HepG2 (cell line): ENCODE measurements at regions not wholly inside any gene's neighbourhood (a gene's known extent, or its start where the extent isn't known, plus 50 kb on each side); places are given as distances from the start of the nearest gene placed in this dataset.

Experiments used
- ATAC-seq: fragments of 200-7000 bp; cut with Tn5 transposase; 3 replicates; pipeline ENCODE4 v1.9.1; 2020; ENCODE audit warnings: mild to moderate bottlenecking, moderate library complexity
- BruUV-seq: library from RNA; stranded (reverse); fragments of 400-500 nt; replicated peaks from 2 replicates; lab custom pipeline; 2021; lab: Mats Ljungman, UMichigan
- CTCF ChIA-PET: fragments of 300-600 bp; formaldehyde crosslinking; extraction: SDS; loops from one replicate; lab custom pipeline; 2021; ENCODE audit warnings: low total read pairs, inconsistent platforms, low intra/inter-chr PET ratio; lab: Yijun Ruan, JAX
- POLR2A ChIA-PET: fragments of 350-600 bp; sonication (Branson Sonifier 250); formaldehyde crosslinking; loops from one replicate; lab custom pipeline; 2020; ENCODE audit warnings: antibody characterized with exemption, inconsistent platforms; lab: Yijun Ruan, JAX
- DNase-seq: peaks from one replicate; pipeline ENCODE4 v3.0.0-alpha.2; 2015; ENCODE audit warnings: low spot score
- FAIRE-seq: peaks from 3 replicates; lab custom pipeline; 2011; peaks lifted over from hg19 to GRCh38; lab: Jason Lieb, UNC
- H2AFZ ChIP-seq: one replicate; pipeline ENCODE4 v1.6.1; 2011; ENCODE audit warnings: low read length, inconsistent platforms
- H3K27ac ChIP-seq: fragments of 300-600 bp; 3 replicates; pipeline ENCODE4 v1.8.0; 2011; ENCODE audit warnings: mixed run types, mild to moderate bottlenecking, mixed read lengths, low read length, inconsistent platforms; ENCODE audit not compliant: insufficient read depth; ENCODE audit errors: extremely low read length
- H3K27me3 ChIP-seq, 2 experiments: fragments of 200-600 bp in 1 of 2; 2 replicates in 1 of 2; 3 replicates in 1 of 2; pipeline versions ENCODE4 v1.6.0 to v1.8.0; 2011; ENCODE audit warnings: low read length in 2 of 2, mild to moderate bottlenecking in 2 of 2, moderate library complexity in 2 of 2, inconsistent platforms in 1 of 2; ENCODE audit not compliant: insufficient read depth in 2 of 2, control insufficient read depth in 1 of 2
- H3K36me3 ChIP-seq, 2 experiments: fragments of 200-600 bp in 1 of 2; replicated peaks in 1 of 2; 2 replicates in 1 of 2; 3 replicates in 1 of 2; pipeline versions ENCODE4 v1.5.1 to v1.8.0; 2011; ENCODE audit warnings: low read length in 2 of 2, inconsistent platforms in 1 of 2; ENCODE audit not compliant: insufficient read depth in 2 of 2, control insufficient read depth in 1 of 2
- H3K4me1 ChIP-seq: 2 replicates; pipeline ENCODE4 v1.5.1; 2012; ENCODE audit warnings: low read length, inconsistent platforms; ENCODE audit not compliant: insufficient read depth
- H3K4me2 ChIP-seq: 2 replicates; pipeline ENCODE4 v1.6.0; 2011; ENCODE audit warnings: low read depth, low read length, inconsistent platforms
- H3K4me3 ChIP-seq, 3 experiments: fragments of 200-600 bp in 1 of 3; sonication (generic), shearing (Covaris generic) in 1 of 3; replicated peaks in 1 of 3; 2 replicates each; pipeline ENCODE4 v1.5.1; 2011 to 2016; ENCODE audit warnings: low read length in 3 of 3, inconsistent platforms in 2 of 3, low read depth in 2 of 3, mild to moderate bottlenecking in 2 of 3, control low read depth in 1 of 3, mixed read lengths in 1 of 3; ENCODE audit not compliant: insufficient read depth in 1 of 3
- H3K79me2 ChIP-seq: one replicate; pipeline ENCODE4 v1.6.1; 2011; ENCODE audit warnings: low read length, inconsistent platforms; ENCODE audit not compliant: insufficient read depth
- H3K9ac ChIP-seq: 2 replicates; pipeline ENCODE4 v1.6.0; 2011; ENCODE audit warnings: mild to moderate bottlenecking, low read depth, low read length, inconsistent platforms; ENCODE audit not compliant: insufficient read depth
- H3K9me3 ChIP-seq: 2 replicates; pipeline ENCODE4 v1.5.1; 2012; ENCODE audit warnings: mild to moderate bottlenecking, low read length
- H4K20me1 ChIP-seq: 2 replicates; pipeline ENCODE4 v1.6.0; 2011; ENCODE audit warnings: inconsistent platforms, mild to moderate bottlenecking, low read length, moderate library complexity; ENCODE audit not compliant: insufficient read depth
- ARNT2 ChIP-seq: sonication (generic); formaldehyde crosslinking; IDR thresholded peaks from 2 replicates; pipeline ENCODE4 v1.8.0; 2022; ENCODE audit warnings: mild to moderate bottlenecking, low read depth, missing genetic modification reagents, moderate library complexity
- ATF1 ChIP-seq: IDR thresholded peaks from 2 replicates; pipeline ENCODE4 v1.6.1; 2016; ENCODE audit warnings: mild to moderate bottlenecking, control low read depth
- CREB1 ChIP-seq, 2 experiments: fragments of 450-650 bp in 1 of 2; IDR thresholded peaks; 2 replicates each; pipeline ENCODE4 v1.6.1; 2016 to 2017; ENCODE audit warnings: control low read depth in 1 of 2, mild to moderate bottlenecking in 1 of 2, missing compliant biosample characterization in 1 of 2, missing genetic modification characterization in 1 of 2
- HNF4A ChIP-seq: sonication (generic); formaldehyde crosslinking; IDR thresholded peaks from 2 replicates; pipeline ENCODE4 v1.4.0; 2020; ENCODE audit warnings: missing genetic modification reagents
- MAZ ChIP-seq, 2 experiments: sonication (generic) in 1 of 2; formaldehyde crosslinking in 1 of 2; IDR thresholded peaks; 2 replicates each; pipeline versions ENCODE4 v1.5.0 to v1.6.1; 2012 to 2020; ENCODE audit warnings: low read depth in 2 of 2, mild to moderate bottlenecking in 2 of 2, borderline replicate concordance in 1 of 2, improper control_type of control experiment in 1 of 2, low read length in 1 of 2, missing genetic modification reagents in 1 of 2, moderate library complexity in 1 of 2
- NR2F1 ChIP-seq, 2 experiments: fragments of 450-650 bp in 1 of 2; formaldehyde crosslinking in 1 of 2; IDR thresholded peaks; 2 replicates each; pipeline versions ENCODE4 v1.5.0 to v1.6.1; 2016 to 2020; ENCODE audit warnings: mild to moderate bottlenecking in 1 of 2, missing compliant biosample characterization in 1 of 2, missing genetic modification reagents in 1 of 2, moderate library complexity in 1 of 2
- ZBTB3 ChIP-seq: sonication (generic); formaldehyde crosslinking; IDR thresholded peaks from 2 replicates; pipeline ENCODE4 v1.4.0; 2020; ENCODE audit warnings: low read depth, mild to moderate bottlenecking, moderate library complexity, missing genetic modification reagents, borderline replicate concordance
- ZNF24 ChIP-seq: fragments of 450-650 bp; IDR thresholded peaks from 2 replicates; pipeline ENCODE4 v1.6.1; 2017; ENCODE audit warnings: antibody characterized with exemption, mild to moderate bottlenecking
- ZNF296 ChIP-seq: sonication (generic); formaldehyde crosslinking; conservative IDR thresholded peaks from 2 replicates; pipeline ENCODE4 v1.5.0; 2020; ENCODE audit warnings: mild to moderate bottlenecking, missing genetic modification reagents
- ZNF446 ChIP-seq: sonication (generic); formaldehyde crosslinking; IDR thresholded peaks from 2 replicates; pipeline ENCODE4 v1.5.0; 2020; ENCODE audit warnings: mild to moderate bottlenecking, missing genetic modification reagents
- WGBS: methylation state at CpG from one replicate; pipeline ENCODE4 v1.1.6; 2017; ENCODE audit warnings: low lambda C conversion rate; 5-methylcytosine and 5-hydroxymethylcytosine counted together
- in situ Hi-C: cut with HindIII; loops from 2 replicates; pipeline ENCODE4 v1.10.0; 2017; ENCODE audit warnings: low pct_unique_long_range_greater_than_20kb; ENCODE audit not compliant: extremely low pct_ligation_motif_present
- intact Hi-C: fragments of 100-400 bp; cut with micrococcal nuclease; formaldehyde crosslinking; loops from one replicate; pipeline ENCODE4 v1.10.0; 2022; ENCODE audit not compliant: unreplicated experiment
- TF ChIP-seq, protein P1 (sequence below): sonication (generic); formaldehyde crosslinking; IDR thresholded peaks from 2 replicates; pipeline ENCODE4 v1.4.0; 2020; ENCODE audit warnings: mild to moderate bottlenecking, missing genetic modification reagents
- TF ChIP-seq, protein P2 (sequence below): sonication (generic); formaldehyde crosslinking; IDR thresholded peaks from 2 replicates; pipeline ENCODE4 v1.9.0; 2021; ENCODE audit warnings: missing genetic modification reagents, borderline replicate concordance

DNA sequence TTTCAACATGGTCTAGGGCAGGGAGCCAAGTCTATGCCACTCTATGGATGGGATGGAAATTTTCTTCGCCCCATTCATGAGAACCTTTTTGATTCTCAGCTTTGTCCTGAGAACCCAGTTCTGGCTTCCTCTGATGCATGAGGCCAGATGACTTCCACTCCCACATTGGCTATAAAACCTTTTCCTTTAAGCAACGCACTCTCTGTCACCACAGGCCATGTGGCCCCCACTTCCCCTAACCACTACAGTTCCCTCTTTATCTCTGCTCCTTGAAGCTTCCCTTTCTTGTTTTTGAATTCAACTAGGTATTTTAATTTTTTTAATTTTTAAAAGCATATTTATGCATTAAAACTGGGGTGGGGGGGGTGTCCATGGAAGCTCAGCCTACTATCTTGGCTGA lies 401.3 kb downstream of the ENC1 start:
- POLR2A ChIA-PET, result no interaction called here
- no TSS peak for BruUV-seq
- 26% methylated on average over 2 of the region's 2 CpGs for WGBS

DNA sequence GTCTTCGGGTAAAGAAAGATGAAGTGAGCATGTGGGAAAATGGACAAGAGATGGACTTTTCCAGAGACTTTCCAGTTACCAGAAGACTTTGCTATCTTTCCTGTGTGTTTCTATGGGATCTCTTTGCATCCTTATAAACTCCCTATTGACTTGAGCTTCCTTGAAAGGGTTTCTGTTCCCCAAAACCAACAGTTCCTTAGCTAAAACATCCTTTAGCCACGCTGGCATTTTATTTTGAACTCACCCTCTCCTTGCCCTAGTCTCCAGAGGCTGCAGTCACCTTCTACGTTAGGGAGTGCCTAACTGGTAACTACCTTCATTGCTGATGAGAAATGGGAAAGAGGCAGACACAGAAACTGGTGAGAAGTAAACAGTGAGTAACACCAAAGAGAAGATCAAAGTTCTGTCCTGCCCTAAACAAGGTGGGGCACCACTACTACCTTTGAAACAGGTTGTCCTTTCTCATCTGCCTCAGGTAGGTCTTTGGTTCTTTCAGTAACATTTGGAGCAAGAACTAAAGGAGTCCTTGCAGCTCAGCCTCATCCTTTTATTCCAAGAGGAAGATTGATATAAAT lies 402.9 kb downstream of the ENC1 start:
- Histone ChIP-seq H4K20me1 (no peaks in the 10 kb centered on the region), H3K9ac (no peak overlapping the region), H3K36me3 (no peaks in the 10 kb centered on the region), H3K4me2 (no peak overlapping the region), H3K4me3 (no peak overlapping the region), H3K79me2 (no peaks in the 10 kb centered on the region), H3K27me3 (no peaks in the 10 kb centered on the region; a peak in 2 of 5 replicates), H3K4me1 (no peaks in the 10 kb centered on the region), H2AFZ (no peak overlapping the region), H3K9me3 (no peaks in the 10 kb centered on the region), H3K27ac (no peak overlapping the region)
- DNase-seq (no peak), ATAC-seq (no peak), FAIRE-seq (no peak)
- CTCF ChIA-PET, result no interaction called here
- in situ Hi-C loops (no loop called here), intact Hi-C loops (no loop called here)
- 2% methylated on average over 3 of the region's 3 CpGs for WGBS
- TF ChIP-seq ZNF296, result no peak
- TF ChIP-seq ATF1, result no peak
- TF ChIP-seq ZNF446 (CRISPR knock-in tag), result no peak
- TF ChIP-seq ARNT2, result no peak
- TF ChIP-seq MAZ (IDR thresholded peaks at IDR 0.05; ENCODE audit: borderline replicate concordance, low read depth, low read length), result no peak
- no peak for TF ChIP-seq MAZ (CRISPR knock-in tag; IDR thresholded peaks at IDR 0.05; ENCODE audit: low read depth)
- TF ChIP-seq ZNF24, result no peak
- TF ChIP-seq, protein P1, sequence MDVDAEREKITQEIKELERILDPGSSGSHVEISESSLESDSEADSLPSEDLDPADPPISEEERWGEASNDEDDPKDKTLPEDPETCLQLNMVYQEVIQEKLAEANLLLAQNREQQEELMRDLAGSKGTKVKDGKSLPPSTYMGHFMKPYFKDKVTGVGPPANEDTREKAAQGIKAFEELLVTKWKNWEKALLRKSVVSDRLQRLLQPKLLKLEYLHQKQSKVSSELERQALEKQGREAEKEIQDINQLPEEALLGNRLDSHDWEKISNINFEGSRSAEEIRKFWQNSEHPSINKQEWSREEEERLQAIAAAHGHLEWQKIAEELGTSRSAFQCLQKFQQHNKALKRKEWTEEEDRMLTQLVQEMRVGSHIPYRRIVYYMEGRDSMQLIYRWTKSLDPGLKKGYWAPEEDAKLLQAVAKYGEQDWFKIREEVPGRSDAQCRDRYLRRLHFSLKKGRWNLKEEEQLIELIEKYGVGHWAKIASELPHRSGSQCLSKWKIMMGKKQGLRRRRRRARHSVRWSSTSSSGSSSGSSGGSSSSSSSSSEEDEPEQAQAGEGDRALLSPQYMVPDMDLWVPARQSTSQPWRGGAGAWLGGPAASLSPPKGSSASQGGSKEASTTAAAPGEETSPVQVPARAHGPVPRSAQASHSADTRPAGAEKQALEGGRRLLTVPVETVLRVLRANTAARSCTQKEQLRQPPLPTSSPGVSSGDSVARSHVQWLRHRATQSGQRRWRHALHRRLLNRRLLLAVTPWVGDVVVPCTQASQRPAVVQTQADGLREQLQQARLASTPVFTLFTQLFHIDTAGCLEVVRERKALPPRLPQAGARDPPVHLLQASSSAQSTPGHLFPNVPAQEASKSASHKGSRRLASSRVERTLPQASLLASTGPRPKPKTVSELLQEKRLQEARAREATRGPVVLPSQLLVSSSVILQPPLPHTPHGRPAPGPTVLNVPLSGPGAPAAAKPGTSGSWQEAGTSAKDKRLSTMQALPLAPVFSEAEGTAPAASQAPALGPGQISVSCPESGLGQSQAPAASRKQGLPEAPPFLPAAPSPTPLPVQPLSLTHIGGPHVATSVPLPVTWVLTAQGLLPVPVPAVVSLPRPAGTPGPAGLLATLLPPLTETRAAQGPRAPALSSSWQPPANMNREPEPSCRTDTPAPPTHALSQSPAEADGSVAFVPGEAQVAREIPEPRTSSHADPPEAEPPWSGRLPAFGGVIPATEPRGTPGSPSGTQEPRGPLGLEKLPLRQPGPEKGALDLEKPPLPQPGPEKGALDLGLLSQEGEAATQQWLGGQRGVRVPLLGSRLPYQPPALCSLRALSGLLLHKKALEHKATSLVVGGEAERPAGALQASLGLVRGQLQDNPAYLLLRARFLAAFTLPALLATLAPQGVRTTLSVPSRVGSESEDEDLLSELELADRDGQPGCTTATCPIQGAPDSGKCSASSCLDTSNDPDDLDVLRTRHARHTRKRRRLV, result no peak
- TF ChIP-seq HNF4A (CRISPR knock-in tag), result no peak
- POLR2A ChIA-PET, result no interaction called here
- no TSS peak for BruUV-seq

More for the DNA sequence above, 401.3 kb downstream of the ENC1 start:
- Histone ChIP-seq H3K27me3 (no peaks in the 10 kb centered on the region; a peak in 2 of 5 replicates), H4K20me1 (no peaks in the 10 kb centered on the region)
- in situ Hi-C loops, result no loop called here
- ATAC-seq (no peak), DNase-seq (no peak)
- TF ChIP-seq, protein P2, sequence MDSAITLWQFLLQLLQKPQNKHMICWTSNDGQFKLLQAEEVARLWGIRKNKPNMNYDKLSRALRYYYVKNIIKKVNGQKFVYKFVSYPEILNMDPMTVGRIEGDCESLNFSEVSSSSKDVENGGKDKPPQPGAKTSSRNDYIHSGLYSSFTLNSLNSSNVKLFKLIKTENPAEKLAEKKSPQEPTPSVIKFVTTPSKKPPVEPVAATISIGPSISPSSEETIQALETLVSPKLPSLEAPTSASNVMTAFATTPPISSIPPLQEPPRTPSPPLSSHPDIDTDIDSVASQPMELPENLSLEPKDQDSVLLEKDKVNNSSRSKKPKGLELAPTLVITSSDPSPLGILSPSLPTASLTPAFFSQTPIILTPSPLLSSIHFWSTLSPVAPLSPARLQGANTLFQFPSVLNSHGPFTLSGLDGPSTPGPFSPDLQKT (CRISPR knock-in tag), result no peak
- TF ChIP-seq CREB1 (IDR thresholded peaks at IDR 0.05) (no peak), CREB1 (CRISPR knock-in tag; IDR thresholded peaks at IDR 0.05) (no peak), NR2F1 (CRISPR knock-in tag; IDR thresholded peaks at IDR 0.05) (no peak), ZBTB3 (CRISPR knock-in tag) (no peak)
- TF ChIP-seq, all 625 proteins: peak for 0
- no peak for FAIRE-seq
- no peak overlapping the region for H3K4me3 ChIP-seq
- H2AFZ ChIP-seq, result no peak overlapping the region
- no peak overlapping the region for H3K27ac ChIP-seq
- no peaks in the 10 kb centered on the region for H3K9me3 ChIP-seq
- CTCF ChIA-PET, result no interaction called here
- intact Hi-C loops, result no loop called here
- no peaks in the 10 kb centered on the region for H3K79me2 ChIP-seq
- no peaks in the 10 kb centered on the region for H3K36me3 ChIP-seq
- no peak overlapping the region for H3K9ac ChIP-seq
- H3K4me2 ChIP-seq, result no peak overlapping the region
- H3K4me1 ChIP-seq, result no peaks in the 10 kb centered on the region
